Activated CD4-positive, alpha-beta memory T cell treated with anti-CD3 and anti-CD28 coated beads for 36 hours (primary cell): ENCODE measurements at regions not wholly inside any gene's neighbourhood (a gene's known extent, or its start where the extent isn't known, plus 50 kb on each side); places are given as distances from the start of the nearest gene placed in this dataset.

ENCODE experiments used
- CTCF ChIA-PET: fragments of 350-600 bp; sonication (Branson Sonifier 250); formaldehyde crosslinking; loops from one replicate; lab custom pipeline; 2021; ENCODE audit warnings: antibody characterized with exemption, inconsistent platforms; lab: Charles Lee
- POLR2A ChIA-PET: fragments of 350-600 bp; sonication (Branson Sonifier 250); formaldehyde crosslinking; loops from one replicate; lab custom pipeline; 2021; ENCODE audit warnings: antibody characterized with exemption; lab: Charles Lee
- DNase-seq: peaks from one replicate; pipeline ENCODE4 v3.0.0-alpha.2; 2020
- H3K27ac Mint-ChIP-seq: one replicate; pipeline ENCODE4 v1.8.0; 2021; ENCODE audit warnings: mixed read lengths
- H3K27me3 Mint-ChIP-seq: one replicate; pipeline ENCODE4 v1.8.0; 2021; ENCODE audit warnings: mixed read lengths
- H3K36me3 Mint-ChIP-seq: one replicate; pipeline ENCODE4 v1.8.0; 2021; ENCODE audit warnings: mixed read lengths
- H3K4me1 Mint-ChIP-seq: one replicate; pipeline ENCODE4 v1.8.0; 2021; ENCODE audit warnings: low read depth, mixed read lengths
- H3K4me3 Mint-ChIP-seq: one replicate; pipeline ENCODE4 v1.8.0; 2021; ENCODE audit warnings: mild to moderate bottlenecking, mixed read lengths
- H3K9me3 Mint-ChIP-seq: one replicate; pipeline ENCODE4 v1.8.0; 2021; ENCODE audit warnings: mixed read lengths
- intact Hi-C: fragments of 100-400 bp; cut with micrococcal nuclease; formaldehyde crosslinking; loops from one replicate; pipeline ENCODE4 v1.15.1; 2023

DNA sequence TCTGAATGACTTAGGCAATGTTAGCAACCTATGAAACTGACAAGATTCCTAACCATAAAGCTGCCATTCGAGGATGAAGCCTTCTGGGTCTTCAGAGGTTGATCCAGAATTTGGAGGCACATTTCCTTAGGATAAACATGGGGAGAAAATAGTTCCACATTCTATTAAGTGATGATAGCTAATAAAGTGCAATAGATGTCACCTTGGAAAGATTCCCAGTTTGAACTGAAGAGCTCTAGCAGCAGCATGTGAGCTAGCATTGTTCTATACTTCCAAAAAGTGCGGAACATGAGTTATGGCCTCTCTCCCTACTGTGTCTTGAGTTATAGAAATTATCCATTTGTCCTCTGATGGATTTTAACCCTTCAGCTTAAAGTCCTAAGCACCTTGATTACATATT lies 991.4 kb upstream of the SLIT2 start:
- no peak overlapping the region for H3K27ac Mint-ChIP-seq
- ChIA-PET CTCF (no interaction called here), POLR2A (no interaction called here)
- DNase-seq = no peak
- H3K27me3 Mint-ChIP-seq = no peaks in the 10 kb centered on the region
- no peak overlapping the region for H3K4me3 Mint-ChIP-seq
- H3K4me1 Mint-ChIP-seq = no peaks in the 10 kb centered on the region
- no peaks in the 10 kb centered on the region for H3K36me3 Mint-ChIP-seq
- peaks cover 21% of the 10 kb centered on the region for H3K9me3 Mint-ChIP-seq
- intact Hi-C loops = no loop called here

DNA sequence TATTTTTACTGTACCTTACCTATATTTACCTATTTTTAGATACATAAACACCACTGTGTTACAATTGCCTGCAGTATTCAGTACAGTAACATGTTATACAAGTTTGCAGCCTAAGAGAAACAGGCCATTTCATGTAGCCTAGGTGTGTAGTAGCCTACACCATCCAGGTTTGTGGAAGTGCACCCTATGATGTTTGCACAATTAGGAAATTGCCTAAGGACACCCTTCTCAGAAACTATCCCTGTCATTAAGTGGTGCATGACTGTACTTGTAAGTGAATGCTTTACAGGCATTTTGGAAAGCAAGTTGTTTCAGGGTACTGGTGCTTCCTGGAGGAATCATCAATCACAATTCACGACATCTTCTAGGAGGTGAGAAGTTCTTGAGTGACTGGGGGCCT lies 991.8 kb upstream of the SLIT2 start:
- Mint-ChIP-seq H3K4me1 (no peaks in the 10 kb centered on the region), H3K9me3 (peaks cover 25% of the 10 kb centered on the region), H3K4me3 (no peak overlapping the region), H3K27me3 (no peaks in the 10 kb centered on the region), H3K36me3 (no peaks in the 10 kb centered on the region), H3K27ac (no peak overlapping the region)
- DNase-seq = no peak
- CTCF ChIA-PET = no interaction called here
- POLR2A ChIA-PET = no interaction called here
- intact Hi-C loops = no loop called here

DNA sequence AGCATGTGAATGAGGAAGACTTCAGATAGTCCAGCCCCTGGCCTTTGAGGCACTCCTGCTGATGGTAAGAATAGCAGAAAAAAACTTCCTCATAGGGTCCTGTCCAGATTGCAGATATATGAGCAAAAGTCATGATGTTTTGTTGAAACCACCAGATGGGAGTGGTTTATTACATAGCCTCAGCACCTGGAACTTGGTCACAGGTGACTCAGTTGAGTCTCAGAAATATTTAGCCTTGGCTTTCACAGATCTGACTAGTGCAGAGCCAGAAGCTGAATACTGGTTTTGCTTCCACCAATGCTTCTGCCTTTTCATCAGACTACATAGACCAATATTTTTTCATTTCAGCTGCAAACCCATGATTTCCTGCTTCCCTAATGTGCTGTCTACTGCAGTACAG lies 994.9 kb upstream of the SLIT2 start:
- Mint-ChIP-seq H3K4me1 (no peaks in the 10 kb centered on the region), H3K27ac (no peak overlapping the region), H3K36me3 (no peaks in the 10 kb centered on the region), H3K9me3 (peaks cover 29% of the 10 kb centered on the region), H3K4me3 (no peak overlapping the region), H3K27me3 (no peaks in the 10 kb centered on the region)
- ChIA-PET POLR2A (no interaction called here), CTCF (no interaction called here)
- intact Hi-C loops = no loop called here
- no peak for DNase-seq

DNA sequence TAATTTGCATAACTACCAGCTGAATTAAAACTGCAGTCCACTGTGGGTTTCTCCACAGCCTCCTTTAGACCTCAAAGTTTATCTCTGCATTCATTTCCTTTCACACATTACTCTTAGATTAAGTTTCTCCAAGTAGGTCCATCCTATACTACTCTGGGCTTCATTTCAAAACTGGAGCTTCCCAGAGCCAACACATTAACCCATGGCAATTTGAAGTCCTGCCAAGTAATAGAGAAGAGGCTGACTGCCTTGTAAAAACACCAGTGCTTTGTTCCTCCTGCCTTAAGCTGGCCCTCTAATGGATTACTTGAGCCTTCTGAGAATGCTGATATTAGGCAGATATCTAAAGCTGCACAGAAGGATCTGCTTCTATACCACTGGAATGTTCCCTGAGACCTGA lies 997.2 kb upstream of the SLIT2 start:
- Mint-ChIP-seq H3K27ac (no peak overlapping the region), H3K4me3 (no peak overlapping the region), H3K36me3 (no peaks in the 10 kb centered on the region), H3K4me1 (no peaks in the 10 kb centered on the region), H3K9me3 (peaks cover 29% of the 10 kb centered on the region), H3K27me3 (no peaks in the 10 kb centered on the region)
- no peak for DNase-seq
- ChIA-PET CTCF (no interaction called here), POLR2A (no interaction called here)
- intact Hi-C loops = no loop called here

DNA sequence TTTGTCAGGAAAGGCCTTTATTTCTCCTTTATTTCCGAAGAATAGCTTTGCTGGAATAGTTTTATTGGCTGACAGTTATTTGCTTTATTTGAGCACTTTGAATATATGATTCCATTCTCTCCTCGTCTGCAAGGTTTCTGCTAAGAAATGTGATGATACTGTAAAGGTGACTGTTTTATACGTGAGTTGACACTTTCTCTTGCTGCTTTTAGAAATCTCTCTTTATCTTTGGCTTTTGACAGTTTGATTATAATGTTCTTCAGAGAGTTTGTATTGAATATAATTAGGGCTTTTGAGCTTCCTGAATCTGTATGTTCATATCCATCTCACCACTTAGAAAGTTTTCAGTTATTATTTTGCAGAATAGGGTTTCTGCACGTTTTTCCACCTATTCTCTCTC lies 1003.7 kb upstream of the SLIT2 start:
- ChIA-PET POLR2A (no interaction called here), CTCF (interaction anchor here (0.6 kb wide), 1 partner anchor 840 kb away, joined by 3 read pairs; no protein-coding TSS in a partner anchor)
- DNase-seq = no peak
- peaks cover 8% of the 10 kb centered on the region for H3K9me3 Mint-ChIP-seq
- H3K4me3 Mint-ChIP-seq = no peak overlapping the region
- intact Hi-C loops = no loop called here
- no peak overlapping the region for H3K27ac Mint-ChIP-seq
- H3K27me3 Mint-ChIP-seq = no peaks in the 10 kb centered on the region
- no peaks in the 10 kb centered on the region for H3K36me3 Mint-ChIP-seq
- H3K4me1 Mint-ChIP-seq = no peaks in the 10 kb centered on the region

DNA sequence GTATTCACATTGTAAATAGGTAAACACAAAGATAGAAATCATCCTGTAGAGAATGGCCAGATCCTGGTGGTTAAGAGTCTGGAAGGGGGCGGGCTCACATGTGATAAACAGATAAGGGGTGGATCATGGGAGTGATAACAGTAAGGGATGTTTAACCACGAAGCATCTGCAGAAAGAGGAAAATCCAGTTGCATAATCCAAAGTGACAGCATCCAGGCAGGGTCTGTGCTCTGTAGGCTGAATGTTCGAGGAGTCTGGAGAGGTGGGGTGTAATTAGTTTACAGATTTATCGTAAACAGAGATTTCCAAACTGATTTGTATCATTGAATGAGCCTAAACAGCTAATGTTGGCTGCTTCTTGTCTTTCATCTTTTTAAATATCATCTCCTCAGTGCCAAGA lies 1009.8 kb upstream of the SLIT2 start:
- CTCF ChIA-PET = no interaction called here
- Mint-ChIP-seq H3K36me3 (no peaks in the 10 kb centered on the region), H3K9me3 (peaks cover 7% of the 10 kb centered on the region), H3K27ac (no peak overlapping the region), H3K27me3 (no peaks in the 10 kb centered on the region), H3K4me1 (no peaks in the 10 kb centered on the region), H3K4me3 (no peak overlapping the region)
- POLR2A ChIA-PET = no interaction called here
- intact Hi-C loops = no loop called here
- DNase-seq = no peak

DNA sequence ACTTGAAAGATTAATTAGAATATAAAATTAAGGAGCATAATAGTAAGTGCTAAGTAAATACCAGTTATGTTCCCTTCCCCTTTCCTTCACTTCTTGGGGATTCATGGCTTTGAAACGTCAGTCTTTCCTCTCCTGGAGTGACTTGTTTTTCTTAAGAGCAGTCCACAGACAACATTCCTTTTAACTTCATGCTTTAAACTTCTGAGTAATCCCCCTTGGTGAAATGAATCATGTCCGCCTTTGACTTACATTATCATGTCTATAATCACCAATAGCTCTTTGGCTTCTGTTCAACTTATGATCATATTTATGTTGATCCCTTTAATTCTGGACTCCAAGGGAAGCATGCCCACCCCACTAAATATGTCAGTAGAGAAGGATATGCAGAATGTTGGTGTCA lies 1012.1 kb upstream of the SLIT2 start:
- ChIA-PET CTCF (no interaction called here), POLR2A (no interaction called here)
- no peak for DNase-seq
- Mint-ChIP-seq H3K27me3 (no peaks in the 10 kb centered on the region), H3K4me3 (no peak overlapping the region), H3K4me1 (no peaks in the 10 kb centered on the region), H3K36me3 (no peaks in the 10 kb centered on the region), H3K9me3 (peaks cover 7% of the 10 kb centered on the region), H3K27ac (no peak overlapping the region)
- intact Hi-C loops = no loop called here

DNA sequence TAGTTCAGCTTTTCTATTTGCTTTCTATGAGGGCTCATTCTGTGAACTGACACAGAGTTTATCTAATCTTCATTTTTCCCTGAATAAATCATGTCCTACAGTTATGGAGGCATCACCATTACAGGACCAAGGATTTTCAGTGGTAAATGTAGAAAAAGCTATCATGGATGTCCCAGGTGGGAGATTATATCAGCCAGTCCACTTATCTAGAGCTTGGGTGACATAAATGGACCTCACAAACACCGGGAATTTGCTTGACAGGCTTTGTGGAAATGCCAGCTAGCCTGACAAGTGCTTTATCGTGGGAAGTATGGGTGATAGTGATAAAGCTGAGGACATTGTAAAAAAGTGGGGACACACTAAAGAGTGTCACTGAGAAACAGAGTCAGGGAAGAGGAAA lies 1015.2 kb upstream of the SLIT2 start:
- intact Hi-C loops = no loop called here
- no peak overlapping the region for H3K27ac Mint-ChIP-seq
- no peaks in the 10 kb centered on the region for H3K4me1 Mint-ChIP-seq
- no peaks in the 10 kb centered on the region for H3K27me3 Mint-ChIP-seq
- no peaks in the 10 kb centered on the region for H3K36me3 Mint-ChIP-seq
- no peak for DNase-seq
- H3K4me3 Mint-ChIP-seq = no peak overlapping the region
- POLR2A ChIA-PET = no interaction called here
- H3K9me3 Mint-ChIP-seq = peaks cover 3% of the 10 kb centered on the region
- CTCF ChIA-PET = no interaction called here

DNA sequence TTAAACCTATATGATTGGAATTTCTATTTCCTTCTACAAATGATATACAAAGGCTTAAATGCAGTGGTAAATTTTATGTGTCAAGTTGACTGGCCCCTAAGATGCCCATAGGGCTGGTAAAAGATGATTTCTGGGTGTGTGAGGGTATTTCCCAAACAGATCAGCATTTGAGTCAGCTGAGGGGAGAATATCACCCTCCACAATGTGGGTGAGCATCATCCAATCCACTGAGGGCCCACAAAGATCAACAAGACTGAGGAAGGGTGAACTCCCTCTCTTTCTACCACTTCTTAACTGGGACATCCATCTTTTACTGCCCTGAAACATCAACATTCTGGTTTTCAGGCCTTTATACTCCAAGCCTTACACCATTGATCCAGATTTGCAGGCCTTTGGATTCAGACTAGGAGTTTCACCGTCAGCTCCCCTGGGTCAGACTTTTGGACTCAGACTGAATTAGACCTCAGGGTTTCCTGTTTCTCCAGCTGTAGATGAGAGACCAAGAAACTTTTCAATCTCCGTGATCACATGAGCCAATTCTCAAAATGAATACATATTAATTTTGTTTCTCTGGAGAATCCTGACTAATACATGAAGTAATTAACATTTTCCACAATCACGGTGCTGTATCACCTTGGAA lies 1020.7 kb upstream of the SLIT2 start:
- ChIA-PET POLR2A (no interaction called here), CTCF (no interaction called here)
- Mint-ChIP-seq H3K27ac (no peak overlapping the region), H3K4me1 (no peaks in the 10 kb centered on the region), H3K27me3 (no peaks in the 10 kb centered on the region), H3K4me3 (no peak overlapping the region), H3K36me3 (no peaks in the 10 kb centered on the region), H3K9me3 (no peaks in the 10 kb centered on the region)
- intact Hi-C loops = no loop called here
- no peak for DNase-seq

DNA sequence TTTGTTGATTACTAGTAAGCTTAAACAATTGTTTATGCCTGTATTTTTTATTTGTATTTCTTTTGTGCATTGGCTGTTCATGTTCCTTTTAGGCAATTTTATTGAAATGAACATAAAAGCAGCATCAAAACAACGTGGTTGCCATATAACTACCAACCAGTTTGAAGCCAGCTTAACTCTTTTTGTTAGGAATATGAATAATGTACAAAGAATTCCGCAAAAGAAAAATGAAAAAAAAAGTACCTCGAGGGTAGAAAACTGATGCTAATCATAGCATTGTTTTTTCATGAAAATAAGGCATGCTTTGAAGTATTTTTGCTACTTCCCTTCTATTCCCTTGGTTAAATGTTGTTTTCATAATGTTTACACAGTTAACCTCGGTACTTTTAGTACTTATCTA lies 1024.0 kb upstream of the SLIT2 start:
- Mint-ChIP-seq H3K4me3 (no peak overlapping the region), H3K4me1 (no peaks in the 10 kb centered on the region), H3K36me3 (no peaks in the 10 kb centered on the region), H3K9me3 (no peaks in the 10 kb centered on the region), H3K27ac (no peak overlapping the region), H3K27me3 (no peaks in the 10 kb centered on the region)
- POLR2A ChIA-PET = no interaction called here
- CTCF ChIA-PET = no interaction called here
- intact Hi-C loops = loop anchor here (10.0 kb wide), 1 partner anchor 1027 kb away; the partner anchor contains the start of gene SLIT2
- DNase-seq = no peak

DNA sequence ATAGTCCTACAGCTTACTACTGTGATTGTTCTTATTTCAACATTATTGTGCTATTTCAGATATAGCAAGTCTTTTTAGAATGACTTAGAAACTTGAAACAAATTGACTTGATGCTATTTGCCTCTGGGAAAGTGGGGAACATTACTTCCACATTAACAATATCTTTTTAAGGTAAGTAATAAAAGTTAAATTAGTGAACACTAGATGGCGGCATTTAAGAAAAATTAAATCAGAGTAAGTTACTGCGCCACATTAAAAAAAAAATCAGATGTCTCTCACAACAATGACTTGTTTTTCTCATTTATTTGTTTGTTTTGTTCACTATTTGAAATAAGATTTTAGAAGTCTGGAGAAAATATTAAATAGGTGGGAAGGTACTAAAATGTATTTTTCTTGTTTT lies 1026.9 kb upstream of the SLIT2 start:
- POLR2A ChIA-PET = no interaction called here
- CTCF ChIA-PET = no interaction called here
- no peaks in the 10 kb centered on the region for H3K4me1 Mint-ChIP-seq
- H3K4me3 Mint-ChIP-seq = no peak overlapping the region
- intact Hi-C loops = loop anchor here (10.0 kb wide), 1 partner anchor 1030 kb away; the partner anchor contains the start of gene SLIT2
- H3K27me3 Mint-ChIP-seq = no peaks in the 10 kb centered on the region
- H3K9me3 Mint-ChIP-seq = peaks cover 2% of the 10 kb centered on the region
- DNase-seq = no peak
- H3K36me3 Mint-ChIP-seq = no peaks in the 10 kb centered on the region
- no peak overlapping the region for H3K27ac Mint-ChIP-seq

DNA sequence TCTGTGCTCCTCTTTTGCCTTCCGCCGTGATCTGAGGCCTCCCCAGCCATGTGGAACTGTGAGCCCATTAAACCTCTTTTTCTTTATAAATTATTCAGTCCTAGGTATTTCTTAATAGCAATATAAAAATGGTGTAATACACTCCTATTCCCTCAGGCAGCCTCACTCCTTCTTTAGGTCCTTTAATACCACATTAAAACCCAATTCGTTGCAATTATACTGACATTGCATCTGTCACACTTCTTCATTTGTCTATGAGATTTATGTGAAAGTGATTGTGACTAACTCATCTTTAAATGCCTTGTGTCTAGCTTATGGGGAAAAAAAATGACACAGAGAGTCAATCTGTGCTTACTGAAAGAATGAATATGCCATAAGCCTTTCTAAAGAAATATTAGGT lies 1035.2 kb upstream of the SLIT2 start:
- intact Hi-C loops = no loop called here
- H3K9me3 Mint-ChIP-seq = peaks cover 2% of the 10 kb centered on the region
- DNase-seq = no peak
- no peaks in the 10 kb centered on the region for H3K4me1 Mint-ChIP-seq
- ChIA-PET CTCF (no interaction called here), POLR2A (no interaction called here)
- no peak overlapping the region for H3K4me3 Mint-ChIP-seq
- H3K27me3 Mint-ChIP-seq = no peaks in the 10 kb centered on the region
- no peak overlapping the region for H3K27ac Mint-ChIP-seq
- no peaks in the 10 kb centered on the region for H3K36me3 Mint-ChIP-seq

DNA sequence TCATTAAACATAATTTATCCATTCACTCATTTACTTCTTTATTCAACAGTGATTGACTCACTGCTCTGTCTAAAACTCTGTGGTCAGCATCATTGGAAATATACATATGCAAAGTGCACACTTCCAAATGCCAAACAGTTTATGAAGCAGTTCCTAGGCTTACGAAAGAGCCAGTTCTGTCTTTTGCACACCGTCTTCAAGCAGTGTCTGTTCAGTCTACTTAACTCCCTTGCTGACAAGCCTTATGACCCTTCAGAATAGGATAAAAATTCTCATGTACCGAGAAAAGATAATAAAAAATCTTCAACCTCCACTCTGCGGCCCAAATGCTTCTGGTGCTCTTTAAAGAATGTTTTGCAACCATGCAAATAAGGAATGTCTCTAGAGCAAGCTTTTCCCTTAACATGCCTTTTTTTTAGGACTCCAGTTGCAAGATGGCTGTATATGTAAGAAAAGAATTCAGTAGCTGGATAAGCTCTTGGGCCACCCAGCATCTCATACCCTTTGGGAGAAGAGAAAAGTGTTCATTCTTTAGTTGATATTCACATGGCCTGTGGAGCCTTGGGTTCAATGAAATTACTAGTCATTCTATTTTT lies 1037.0 kb upstream of the SLIT2 start:
- Mint-ChIP-seq H3K27ac (no peak overlapping the region), H3K4me1 (no peaks in the 10 kb centered on the region), H3K9me3 (peaks cover 4% of the 10 kb centered on the region), H3K4me3 (no peak overlapping the region), H3K36me3 (no peaks in the 10 kb centered on the region), H3K27me3 (no peaks in the 10 kb centered on the region)
- intact Hi-C loops = no loop called here
- POLR2A ChIA-PET = no interaction called here
- CTCF ChIA-PET = no interaction called here
- no peak for DNase-seq
